ENCODE measurements at regions not wholly inside any gene's neighbourhood (a gene's known extent, or its start where the extent isn't known, plus 50 kb on each side); places are given as distances from the start of the nearest gene placed in this dataset.
A peak's percentile ranks its signal among the peaks of the same experiment; 100 is the strongest.

DNA sequence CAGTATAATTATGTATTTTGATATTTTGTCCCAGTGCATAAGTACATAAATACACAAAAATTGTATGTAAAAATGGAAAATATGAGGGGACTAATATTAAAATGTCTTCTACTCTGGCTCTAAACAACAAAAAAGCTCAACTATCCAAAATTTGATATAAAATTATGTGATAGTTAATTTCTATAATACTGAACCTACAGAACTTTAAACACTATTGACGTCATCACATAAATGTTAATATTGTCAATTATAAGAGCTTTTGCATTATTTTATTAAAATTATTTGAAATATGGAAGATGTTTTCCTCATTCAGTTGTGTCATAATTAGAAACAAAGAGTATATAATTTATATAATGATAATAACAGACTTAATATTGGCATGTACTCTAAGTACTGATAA lies 1139.7 kb upstream of the TMEFF2 start:
- DNase-seq: no peak

DNA sequence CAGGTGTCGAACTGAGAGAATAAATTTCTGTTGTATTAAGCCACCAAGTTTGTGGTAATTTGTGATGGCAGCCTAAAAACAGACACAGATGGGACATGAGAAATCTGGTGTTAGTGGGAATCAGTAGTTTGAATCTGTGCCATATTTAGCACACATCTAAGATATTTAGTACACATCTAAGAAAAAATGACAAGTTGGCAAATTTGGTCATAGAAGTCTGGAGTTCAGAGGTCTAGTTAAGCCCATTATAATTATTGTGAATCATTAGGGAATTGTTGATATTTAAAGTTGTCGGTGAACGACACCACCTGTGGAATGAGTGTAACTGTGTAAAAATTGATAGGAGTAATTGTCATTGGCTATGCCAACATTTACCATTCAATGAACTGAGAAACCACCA lies 1138.8 kb upstream of the TMEFF2 start:
- DNase-seq: no peak

DNA sequence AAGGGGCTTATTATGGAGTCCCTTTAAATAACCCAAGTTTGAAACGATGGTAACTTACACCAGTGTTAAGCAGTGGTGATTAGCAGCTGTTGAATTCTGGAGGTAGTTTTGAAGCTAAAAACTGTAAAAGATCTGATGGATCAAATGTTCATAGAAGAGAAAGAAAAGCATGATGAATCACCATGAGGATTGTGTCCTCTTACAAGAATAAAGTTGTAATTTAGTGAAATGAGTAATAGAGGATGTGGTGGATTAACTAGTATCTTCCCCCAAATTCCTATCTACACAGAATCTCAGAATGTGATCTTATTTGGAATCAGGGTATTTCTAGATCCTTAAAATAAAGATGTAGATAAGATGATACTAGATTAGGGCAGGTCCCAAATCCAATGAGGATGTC lies 1138.2 kb upstream of the TMEFF2 start:
- DNase-seq: no peak

DNA sequence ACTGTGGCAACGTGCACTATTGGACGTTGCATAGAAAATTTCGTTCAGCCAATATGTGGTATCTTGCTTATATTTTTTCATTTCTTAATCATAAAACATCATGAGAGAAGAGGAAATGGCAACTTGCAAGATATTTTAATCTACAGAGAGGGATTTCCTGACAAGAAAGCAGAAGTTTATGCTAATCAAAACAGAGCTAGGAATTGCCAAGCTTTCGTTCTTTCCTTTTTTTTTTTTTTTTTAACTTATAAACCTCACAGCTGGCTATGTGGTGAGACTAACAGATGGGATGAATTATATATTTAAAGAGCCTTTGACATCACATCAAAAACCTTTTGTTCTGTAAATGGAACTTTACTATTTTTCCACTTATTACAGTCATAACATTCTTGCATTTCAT lies 1136.9 kb upstream of the TMEFF2 start:
- no peak for DNase-seq

DNA sequence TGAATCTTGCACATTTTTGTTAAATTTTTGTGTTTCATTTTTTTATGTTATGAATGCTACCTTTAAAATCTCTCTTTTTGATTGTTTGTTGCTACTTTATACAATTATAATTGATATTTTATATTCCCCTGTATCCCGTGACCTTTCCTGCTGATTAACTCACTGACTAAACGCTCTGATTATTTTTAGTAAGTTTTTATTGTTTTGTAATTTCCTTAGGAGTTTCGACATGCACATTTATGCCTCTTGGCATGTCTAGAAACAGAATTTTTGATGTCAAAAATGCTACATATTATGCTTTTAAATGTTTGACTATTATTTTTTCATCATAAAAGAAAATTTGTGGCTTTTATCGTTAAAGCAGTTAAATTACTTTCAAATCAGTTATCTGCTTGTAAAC lies 1131.6 kb upstream of the TMEFF2 start:
- no peak for DNase-seq

DNA sequence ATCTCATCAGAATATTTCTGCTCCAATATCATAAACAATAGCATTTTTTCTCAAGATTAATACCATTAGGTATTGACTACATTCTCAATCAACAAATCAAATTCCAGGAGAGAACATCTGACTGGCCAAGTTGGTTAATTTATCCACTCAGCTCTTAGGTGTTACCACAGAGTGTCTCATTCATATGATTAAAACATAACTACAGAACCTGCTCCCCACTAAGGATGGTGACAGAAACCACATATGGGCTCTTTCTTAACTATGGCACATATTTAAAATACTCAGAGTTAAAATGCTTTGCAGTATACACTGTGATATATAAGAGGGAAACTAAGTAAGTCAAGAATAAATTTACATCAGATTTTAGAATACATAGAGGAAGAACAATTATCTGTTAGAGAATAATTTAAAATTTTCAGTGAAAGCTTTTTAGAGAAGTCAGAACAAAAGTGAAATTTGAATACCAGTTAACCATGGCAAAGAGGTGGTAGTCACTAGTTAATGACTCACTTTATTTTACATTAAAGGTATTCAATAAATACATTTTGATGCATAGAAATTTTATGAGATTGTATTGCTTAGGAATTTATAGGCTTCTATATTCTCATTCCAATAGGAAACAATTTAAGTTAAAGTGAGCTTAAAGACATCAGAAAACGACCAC lies 1120.8 kb upstream of the TMEFF2 start:
- no peak for DNase-seq

- no peak for DNase-seq
Observed at GRCh38 chr2:193303464-193303863, 1108.7 kb upstream of the TMEFF2 start.

DNA sequence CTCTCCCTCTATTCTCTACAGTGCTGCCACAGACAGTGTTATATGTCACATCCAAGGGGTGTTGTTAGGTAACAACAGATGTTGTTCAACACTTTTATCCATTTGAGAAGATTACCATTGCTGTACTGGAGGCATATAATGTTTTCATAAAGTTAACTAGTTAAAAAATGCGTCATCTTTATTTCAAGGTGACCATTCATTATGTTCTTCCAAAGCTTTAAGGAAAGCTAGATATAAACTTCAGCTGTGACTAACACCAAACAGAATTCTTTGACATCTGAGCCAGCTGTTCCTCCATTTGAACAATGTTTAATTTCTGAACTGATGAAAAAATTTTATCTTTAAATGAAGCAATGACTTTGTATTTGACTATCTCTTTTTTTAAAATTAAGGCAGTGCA lies 1099.6 kb upstream of the TMEFF2 start:
- no peak for DNase-seq

GRCh38 chr2:193279361-193279760 lies 1084.6 kb upstream of the TMEFF2 start:
- DNase-seq: no peak

DNA sequence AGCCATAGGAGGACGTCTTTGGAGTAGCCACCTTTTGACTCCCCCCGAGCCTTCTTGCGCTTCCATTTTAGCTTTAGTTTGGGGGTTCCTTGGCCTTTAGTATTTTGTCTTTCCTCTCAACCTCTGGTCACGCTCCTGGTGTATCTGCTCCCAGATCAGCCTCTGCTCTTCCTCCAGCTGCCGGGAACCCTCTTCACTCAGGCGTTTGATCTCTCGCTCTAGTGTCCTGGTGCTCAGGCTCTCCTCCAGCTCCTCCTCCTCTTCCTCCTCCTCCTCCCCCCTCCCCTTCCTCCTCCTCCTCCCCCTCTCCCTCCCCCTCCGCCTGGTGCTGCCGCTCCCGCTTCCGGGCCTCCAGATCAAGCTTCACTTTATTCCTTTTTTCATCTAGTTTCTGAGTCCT lies 1082.3 kb upstream of the TMEFF2 start:
- no peak for DNase-seq

DNA sequence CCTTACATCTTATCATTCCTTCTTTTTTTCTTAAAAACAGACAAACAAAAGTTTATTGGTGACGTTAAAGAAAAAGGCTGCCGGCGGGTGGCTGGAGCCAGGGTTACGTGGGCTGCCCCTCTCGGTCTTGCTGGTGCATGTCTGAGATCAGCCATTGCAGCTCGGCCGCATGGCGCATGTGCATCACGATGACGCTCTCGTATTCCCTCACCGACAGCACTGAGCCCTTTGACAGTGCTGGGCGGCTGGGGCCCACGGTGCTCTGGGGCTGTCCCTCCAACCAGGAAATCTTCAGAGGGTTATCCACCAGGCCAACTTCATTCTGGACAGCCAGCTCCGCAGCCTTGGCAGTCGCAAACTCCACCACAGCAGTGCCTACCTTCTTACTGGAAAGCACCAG lies 1081.8 kb upstream of the TMEFF2 start:
- DNase-seq: no peak

GRCh38 chr2:193276069-193276468 lies 1081.3 kb upstream of the TMEFF2 start:
- DNase-seq: no peak

GRCh38 chr2:193272011-193272410 lies 1077.3 kb upstream of the TMEFF2 start:
- no peak for DNase-seq

GRCh38 chr2:193270816-193271215 lies 1076.1 kb upstream of the TMEFF2 start:
- no peak for DNase-seq

DNA sequence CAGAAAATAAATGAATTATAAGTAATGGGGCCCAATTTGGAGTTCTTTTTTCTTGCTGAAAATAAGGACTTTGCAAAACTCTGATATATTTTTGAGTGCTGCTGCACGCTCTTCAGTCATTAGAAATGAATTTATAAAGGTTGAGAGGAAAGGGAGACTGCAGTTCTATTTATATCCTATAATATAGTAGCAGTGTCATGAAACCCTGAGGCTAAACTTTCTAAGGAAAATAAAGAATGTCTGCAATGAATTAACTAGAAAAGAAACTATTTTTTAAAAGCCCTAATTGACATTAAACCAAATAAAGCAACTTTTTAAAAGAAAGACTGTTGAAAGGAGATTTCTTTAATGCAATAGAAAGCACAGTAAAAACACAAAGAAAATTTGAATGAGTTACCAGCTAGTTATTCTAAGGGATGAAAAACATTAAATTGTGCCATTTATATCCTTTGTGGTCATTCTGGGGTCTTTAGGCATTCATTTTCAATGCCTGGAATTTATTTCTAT lies 1072.8 kb upstream of the TMEFF2 start:
- DNase-seq: no peak

GRCh38 chr2:193253014-193253530 lies 1058.3 kb upstream of the TMEFF2 start:
- no peak for DNase-seq

GRCh38 chr2:193251909-193252308 lies 1057.2 kb upstream of the TMEFF2 start:
- no peak for DNase-seq

- DNase-seq: no peak
Observed at GRCh38 chr2:193250389-193250788, 1055.7 kb upstream of the TMEFF2 start.

GRCh38 chr2:193240752-193241151 lies 1046.0 kb upstream of the TMEFF2 start:
- DNase-seq: peak; percentile 5

DNA sequence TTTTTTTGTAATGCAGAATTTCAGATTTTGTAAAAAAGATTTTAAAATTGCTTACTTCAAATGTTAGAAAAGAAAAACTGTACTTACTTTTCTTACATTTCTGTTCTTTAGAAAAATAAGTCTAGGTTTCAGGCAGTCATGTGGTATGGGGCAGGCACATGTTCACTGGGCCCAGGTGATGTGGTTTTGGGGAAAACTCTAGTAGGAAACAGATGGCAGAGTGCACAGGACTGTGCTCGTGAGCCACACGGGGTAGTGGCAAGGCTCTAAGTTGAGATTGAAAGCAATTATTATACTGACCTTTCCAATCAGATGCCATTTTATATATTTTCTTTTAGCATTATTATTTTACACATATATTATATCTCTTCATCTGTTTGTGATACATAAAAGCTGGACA lies 1036.9 kb upstream of the TMEFF2 start:
- DNase-seq: no peak

DNA sequence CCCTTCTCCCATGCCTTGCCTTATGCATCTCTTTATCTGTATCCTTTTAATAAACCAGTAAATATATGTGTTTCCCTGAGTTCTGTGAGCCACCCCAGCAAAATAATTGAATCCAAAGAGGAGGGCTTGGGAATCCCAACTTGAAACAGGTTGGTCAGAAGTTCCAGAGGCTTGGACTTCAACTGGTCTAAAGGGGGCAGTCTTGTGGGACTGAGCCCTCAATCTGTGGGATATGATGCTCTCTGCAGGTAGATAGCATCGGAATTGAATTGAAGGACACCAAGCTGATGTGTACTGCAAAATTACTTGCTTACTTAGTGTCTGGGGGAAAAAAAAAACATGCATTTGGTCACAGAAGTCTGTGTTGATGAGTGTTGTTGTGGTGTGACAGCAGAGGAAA lies 1033.5 kb upstream of the TMEFF2 start:
- DNase-seq: no peak

- DNase-seq: no peak
Observed at GRCh38 chr2:193222454-193222853, 1027.7 kb upstream of the TMEFF2 start.

- no peak for DNase-seq
Observed at GRCh38 chr2:193219413-193219812, 1024.7 kb upstream of the TMEFF2 start.

GRCh38 chr2:193201583-193201982 lies 1006.9 kb upstream of the TMEFF2 start:
- DNase-seq: no peak

GRCh38 chr2:193199322-193199721 lies 1004.6 kb upstream of the TMEFF2 start:
- no peak for DNase-seq
